K562 (cell line): ENCODE measurements at regions not wholly inside any gene's neighbourhood (a gene's known extent, or its start where the extent isn't known, plus 50 kb on each side); places are given as distances from the start of the nearest gene placed in this dataset.

Experiments
- ATAC-seq: fragments of 200-7000 bp; cut with Tn5 transposase; 3 replicates; pipeline ENCODE4 v1.9.1; 2020; ENCODE audit warnings: moderate library complexity
- BruUV-seq: library from RNA; stranded (reverse); fragments of 400-500 nt; replicated peaks from 2 replicates; lab custom pipeline; 2021; lab: Mats Ljungman, UMichigan
- CTCF ChIA-PET: fragments of 300-600 bp; formaldehyde crosslinking; extraction: SDS; loops from one replicate; lab custom pipeline; 2021; ENCODE audit warnings: low intra/inter-chr PET ratio; lab: Yijun Ruan, JAX
- POLR2A ChIA-PET: fragments of 300-600, 350-650 bp; sonication (Branson Sonifier 250); formaldehyde crosslinking; extraction: SDS; loops from one replicate; lab custom pipeline; 2021; ENCODE audit warnings: antibody characterized with exemption, inconsistent platforms; lab: Yijun Ruan, JAX
- DNase-seq, 4 experiments: peaks; one replicate each; pipeline versions ENCODE4 v3.0.0 to v3.0.0-alpha.2; 2011 to 2018; ENCODE audit warnings: low spot score in 3 of 4, mixed read lengths in 3 of 4; ENCODE audit errors: extremely low read depth in 1 of 4
- FAIRE-seq: peaks from 2 replicates; lab custom pipeline; 2011; peaks lifted over from hg19 to GRCh38; lab: Jason Lieb, UNC
- H2AFZ ChIP-seq: 2 replicates; pipeline ENCODE4 v1.6.0; 2011; ENCODE audit warnings: low read depth, low read length, control low read depth, inconsistent platforms
- H3K27ac ChIP-seq: fragments of 200-600 bp; 3 replicates; pipeline ENCODE4 v1.8.0; 2011; ENCODE audit warnings: low read depth, mild to moderate bottlenecking, control low read depth, inconsistent platforms, low read length, moderate library complexity, mixed read lengths; ENCODE audit errors: extremely low read depth
- H3K27me3 ChIP-seq, 2 experiments: fragments of 300-600 bp in 1 of 2; 2 replicates in 1 of 2; 3 replicates in 1 of 2; pipeline versions ENCODE4 v1.6.0 to v1.8.0; 2011; ENCODE audit warnings: inconsistent platforms in 2 of 2, low read length in 2 of 2, mild to moderate bottlenecking in 1 of 2, mixed read lengths in 1 of 2, moderate library complexity in 1 of 2; ENCODE audit not compliant: control insufficient read depth in 2 of 2, insufficient read depth in 2 of 2
- H3K36me3 ChIP-seq: fragments of 300-600 bp; 3 replicates; pipeline ENCODE4 v1.8.0; 2011; ENCODE audit warnings: mild to moderate bottlenecking, low read length, inconsistent platforms; ENCODE audit not compliant: control insufficient read depth, insufficient read depth
- H3K4me1 ChIP-seq, 2 experiments: fragments of 200-600 bp in 1 of 2; replicated peaks in 1 of 2; 2 replicates in 1 of 2; 3 replicates in 1 of 2; pipeline versions ENCODE4 v1.5.1 to v1.8.0; 2011; ENCODE audit warnings: inconsistent platforms in 2 of 2, low read length in 2 of 2, mild to moderate bottlenecking in 1 of 2, mixed read lengths in 1 of 2, moderate library complexity in 1 of 2; ENCODE audit not compliant: control insufficient read depth in 2 of 2, insufficient read depth in 2 of 2
- H3K4me2 ChIP-seq: 2 replicates; pipeline ENCODE4 v1.6.1; 2011; ENCODE audit warnings: low read length, control low read depth, inconsistent platforms, mixed read lengths; ENCODE audit not compliant: insufficient read depth
- H3K4me3 ChIP-seq: fragments of 200-600 bp; sonication (generic), shearing (Covaris generic); 2 replicates; pipeline ENCODE4 v1.5.1; 2016; ENCODE audit warnings: control low read depth, inconsistent platforms
- H3K79me2 ChIP-seq: fragments of 200-600 bp; 3 replicates; pipeline ENCODE4 v1.8.0; 2011; ENCODE audit warnings: low read length, inconsistent platforms; ENCODE audit not compliant: control insufficient read depth, insufficient read depth
- H3K9ac ChIP-seq, 2 experiments: 2 replicates each; pipeline versions ENCODE4 v1.6.0 to v1.6.1; 2011; ENCODE audit warnings: low read depth in 2 of 2, low read length in 2 of 2, control low read depth in 1 of 2, inconsistent platforms in 1 of 2, mild to moderate bottlenecking in 1 of 2, mixed read lengths in 1 of 2; ENCODE audit not compliant: insufficient read depth in 1 of 2
- H3K9me1 ChIP-seq: one replicate; pipeline ENCODE4 v1.6.0; 2011; ENCODE audit warnings: inconsistent platforms, mild to moderate bottlenecking, low read length, moderate library complexity; ENCODE audit not compliant: control insufficient read depth, insufficient read depth
- H3K9me3 ChIP-seq: replicated peaks from 2 replicates; pipeline ENCODE4 v1.5.1; 2011; ENCODE audit warnings: low read depth, low read length, inconsistent platforms; ENCODE audit not compliant: control insufficient read depth, insufficient read depth
- H4K20me1 ChIP-seq: replicated peaks from 2 replicates; pipeline ENCODE4 v1.6.1; 2011; ENCODE audit warnings: low read length, inconsistent platforms, mixed read lengths; ENCODE audit not compliant: control insufficient read depth, insufficient read depth
- ADNP ChIP-seq: fragments of 200-800 bp; sonication (Bioruptor generic); IDR thresholded peaks from 2 replicates; pipeline ENCODE4 v1.6.1; 2016; ENCODE audit warnings: missing genetic modification characterization, missing compliant biosample characterization
- CCNT2 ChIP-seq: IDR thresholded peaks from 2 replicates; pipeline ENCODE4 v1.6.1; 2011; ENCODE audit warnings: borderline replicate concordance, low read depth, mild to moderate bottlenecking, moderate library complexity, mixed read lengths, low read length; ENCODE audit not compliant: insufficient read length; ENCODE audit errors: extremely low read depth
- E2F8 ChIP-seq: fragments of 450-650 bp; IDR thresholded peaks from 2 replicates; pipeline ENCODE4 v1.7.1; 2018; ENCODE audit warnings: mild to moderate bottlenecking, low read depth; ENCODE audit not compliant: partially characterized antibody
- HDAC1 ChIP-seq, 2 experiments: fragments of 450-650 bp; IDR thresholded peaks; 2 replicates each; pipeline ENCODE4 v1.6.1; 2016 to 2017; ENCODE audit warnings: inconsistent platforms in 1 of 2, mild to moderate bottlenecking in 1 of 2, moderate library complexity in 1 of 2
- RBM15 ChIP-seq: fragments of 200-400 bp; formaldehyde crosslinking; IDR thresholded peaks from 2 replicates; pipeline ENCODE4 v1.6.1; 2018; ENCODE audit warnings: mild to moderate bottlenecking, low read length, moderate library complexity; ENCODE audit not compliant: insufficient read depth
- SFPQ ChIP-seq: fragments of 200-400 bp; formaldehyde crosslinking; IDR thresholded peaks from 2 replicates; pipeline ENCODE4 v1.6.1; 2017; ENCODE audit warnings: mild to moderate bottlenecking, low read depth, low read length, moderate library complexity
- STAT5A ChIP-seq: IDR thresholded peaks from 2 replicates; pipeline ENCODE4 v1.6.1; 2012; ENCODE audit warnings: low read length, inconsistent platforms, borderline replicate concordance
- TAF15 ChIP-seq: fragments of 200-400 bp; formaldehyde crosslinking; IDR thresholded peaks from 2 replicates; pipeline ENCODE4 v1.6.1; 2017; ENCODE audit warnings: mild to moderate bottlenecking, low read depth, low read length, moderate library complexity
- ZKSCAN1 ChIP-seq: fragments of 150-350 bp; IDR thresholded peaks from 2 replicates; pipeline ENCODE4 v1.6.1; 2016; ENCODE audit warnings: low read depth, low read length
- ZNF644 ChIP-seq: fragments of 200-800 bp; sonication (Bioruptor generic); IDR thresholded peaks from 2 replicates; pipeline ENCODE4 v1.6.1; 2016; ENCODE audit warnings: low read depth, missing genetic modification characterization, missing compliant biosample characterization
- WGBS: fragments of 100-300 bp; shearing (Covaris generic); methylation state at CpG from one replicate; pipeline ENCODE4 v1.1.6; 2016; ENCODE audit warnings: low coverage, mixed read lengths; ENCODE audit not compliant: insufficient coverage; ENCODE audit errors: missing lambda C conversion rate; 5-methylcytosine and 5-hydroxymethylcytosine counted together
- in situ Hi-C: fragments of 300-500 bp; cut with MboI; formaldehyde crosslinking; loops from 4 replicates; pipeline ENCODE4 v1.15.0; 2018; ENCODE audit warnings: inconsistent platforms, mixed read lengths
- intact Hi-C: fragments of 100-400 bp; cut with micrococcal nuclease; formaldehyde crosslinking; loops from 2 replicates; pipeline ENCODE4 v1.14.2; 2022
- TF ChIP-seq, protein P1 (sequence below), 2 experiments: IDR thresholded peaks in 1 of 2; conservative IDR thresholded peaks in 1 of 2; 2 replicates each; pipeline ENCODE4 v1.6.1; 2016; ENCODE audit warnings: low read depth in 2 of 2, mild to moderate bottlenecking in 1 of 2, missing compliant biosample characterization in 1 of 2, missing genetic modification characterization in 1 of 2, moderate library complexity in 1 of 2

DNA sequence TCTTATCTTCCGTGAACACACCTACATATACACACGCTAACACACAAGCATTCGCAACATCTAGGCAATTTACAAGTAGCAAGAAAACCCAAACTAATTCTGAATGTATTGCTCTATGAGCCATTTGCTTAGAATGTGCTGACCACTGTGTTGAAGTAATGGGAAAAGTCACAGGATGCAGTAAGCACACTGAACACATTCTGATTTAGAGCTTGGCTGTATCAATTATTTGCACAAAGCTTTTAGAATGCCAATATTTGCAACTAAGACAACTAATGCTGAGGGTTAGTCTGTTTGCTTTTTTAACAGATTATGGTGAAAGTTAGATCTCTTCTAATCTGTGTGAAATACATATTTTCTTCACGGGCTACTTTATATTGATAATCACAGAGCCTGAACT, 179.8 kb upstream of the ELAC2 start:
- H3K27ac ChIP-seq: no peak overlapping the region
- H3K9me1 ChIP-seq: no peaks in the 10 kb centered on the region
- H3K27me3 ChIP-seq: no peaks in the 10 kb centered on the region
- H4K20me1 ChIP-seq: no peaks in the 10 kb centered on the region
- H3K9me3 ChIP-seq: no peaks in the 10 kb centered on the region
- no TSS peak for BruUV-seq
- WGBS: 0% methylated on average over 4 of the region's 4 CpGs
- H3K9ac ChIP-seq: no peak overlapping the region
- in situ Hi-C loops: no loop called here
- ChIA-PET CTCF (no interaction called here), POLR2A (interaction anchor here (0.6 kb wide), 1 partner anchor 396 kb away, joined by 3 read pairs; no protein-coding TSS in a partner anchor)
- intact Hi-C loops: no loop called here
- ATAC-seq (no peak), FAIRE-seq (no peak), DNase-seq (no peak)
- TF ChIP-seq E2F8 (no peak), RBM15 (no peak), SFPQ (no peak), ZKSCAN1 (no peak), HDAC1 (IDR thresholded peaks at IDR 0.05) (no peak), TAF15 (no peak), CCNT2 (no peak), ZNF644 (tag) (no peak), STAT5A (no peak), ADNP (tag) (no peak)
- TF ChIP-seq, protein P1, sequence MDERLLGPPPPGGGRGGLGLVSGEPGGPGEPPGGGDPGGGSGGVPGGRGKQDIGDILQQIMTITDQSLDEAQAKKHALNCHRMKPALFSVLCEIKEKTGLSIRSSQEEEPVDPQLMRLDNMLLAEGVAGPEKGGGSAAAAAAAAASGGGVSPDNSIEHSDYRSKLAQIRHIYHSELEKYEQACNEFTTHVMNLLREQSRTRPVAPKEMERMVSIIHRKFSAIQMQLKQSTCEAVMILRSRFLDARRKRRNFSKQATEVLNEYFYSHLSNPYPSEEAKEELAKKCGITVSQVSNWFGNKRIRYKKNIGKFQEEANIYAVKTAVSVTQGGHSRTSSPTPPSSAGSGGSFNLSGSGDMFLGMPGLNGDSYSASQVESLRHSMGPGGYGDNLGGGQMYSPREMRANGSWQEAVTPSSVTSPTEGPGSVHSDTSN (CRISPR knock-in tag; IDR thresholded peaks at IDR 0.05; ENCODE audit: low read depth): no peak
- TF ChIP-seq, protein P1 (tag; conservative IDR thresholded peaks at IDR 0.05; ENCODE audit: low read depth): no peak
- H3K36me3 ChIP-seq: no peaks in the 10 kb centered on the region
- no peak overlapping the region for H3K4me3 ChIP-seq
- no peaks in the 10 kb centered on the region for H3K79me2 ChIP-seq
- H3K4me2 ChIP-seq: no peak overlapping the region
- H2AFZ ChIP-seq: no peak overlapping the region
- H3K4me1 ChIP-seq: no peaks in the 10 kb centered on the region
